ENCODE measurements at regions not wholly inside any gene's neighbourhood (a gene's known extent, or its start where the extent isn't known, plus 50 kb on each side); places are given as distances from the start of the nearest gene placed in this dataset.

DNA sequence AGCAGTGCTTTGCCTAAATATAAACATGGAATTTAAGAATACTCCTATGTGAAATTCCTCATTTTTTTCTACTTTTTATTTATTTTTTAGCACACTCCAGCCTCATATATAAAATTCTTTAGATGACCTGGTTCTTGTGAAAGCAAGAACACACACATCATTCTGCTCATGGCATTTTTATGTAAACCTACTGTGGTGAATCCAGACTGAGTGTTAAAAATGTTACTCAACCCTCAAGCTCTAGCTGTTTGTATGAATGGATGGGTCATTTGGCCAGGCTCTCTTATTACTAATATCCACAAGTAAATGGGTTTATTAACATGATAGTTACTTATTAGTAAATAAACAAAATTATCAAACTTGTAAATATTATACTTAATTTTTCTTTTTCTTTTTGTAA, 551.7 kb upstream of the LRRN3 start:
- POLR2A ChIA-PET, result no interaction called here
- CTCF ChIA-PET, result no interaction called here
- no peak overlapping the region for H3K27ac ChIP-seq (ENCODE audit: extremely low read depth, low read depth, low read length)
- no peaks in the 10 kb centered on the region for H3K9me3 ChIP-seq (ENCODE audit: control insufficient read depth, insufficient read depth, low read depth, low read length)
- H3K4me3 ChIP-seq (ENCODE audit: low read depth, low read length), result no peak overlapping the region
- TF ChIP-seq, protein P1, sequence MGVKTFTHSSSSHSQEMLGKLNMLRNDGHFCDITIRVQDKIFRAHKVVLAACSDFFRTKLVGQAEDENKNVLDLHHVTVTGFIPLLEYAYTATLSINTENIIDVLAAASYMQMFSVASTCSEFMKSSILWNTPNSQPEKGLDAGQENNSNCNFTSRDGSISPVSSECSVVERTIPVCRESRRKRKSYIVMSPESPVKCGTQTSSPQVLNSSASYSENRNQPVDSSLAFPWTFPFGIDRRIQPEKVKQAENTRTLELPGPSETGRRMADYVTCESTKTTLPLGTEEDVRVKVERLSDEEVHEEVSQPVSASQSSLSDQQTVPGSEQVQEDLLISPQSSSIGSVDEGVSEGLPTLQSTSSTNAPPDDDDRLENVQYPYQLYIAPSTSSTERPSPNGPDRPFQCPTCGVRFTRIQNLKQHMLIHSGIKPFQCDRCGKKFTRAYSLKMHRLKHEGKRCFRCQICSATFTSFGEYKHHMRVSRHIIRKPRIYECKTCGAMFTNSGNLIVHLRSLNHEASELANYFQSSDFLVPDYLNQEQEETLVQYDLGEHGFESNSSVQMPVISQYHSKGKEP (tag by site-specific recombination; IDR thresholded peaks at IDR 0.05), result no peak
- no peak for TF ChIP-seq MEIS1 (CRISPR knock-in tag; IDR thresholded peaks at IDR 0.05; ENCODE audit: borderline replicate concordance)
- no peak for TF ChIP-seq ZNF571 (tag by site-specific recombination; IDR thresholded peaks at IDR 0.05)
- TF ChIP-seq ZNF561 (tag by site-specific recombination; IDR thresholded peaks at IDR 0.05; ENCODE audit: borderline replicate concordance), result no peak
- no peak for TF ChIP-seq SETDB1 (IDR thresholded peaks at IDR 0.05; ENCODE audit: insufficient read length, low read length)
- TF ChIP-seq, protein P2, sequence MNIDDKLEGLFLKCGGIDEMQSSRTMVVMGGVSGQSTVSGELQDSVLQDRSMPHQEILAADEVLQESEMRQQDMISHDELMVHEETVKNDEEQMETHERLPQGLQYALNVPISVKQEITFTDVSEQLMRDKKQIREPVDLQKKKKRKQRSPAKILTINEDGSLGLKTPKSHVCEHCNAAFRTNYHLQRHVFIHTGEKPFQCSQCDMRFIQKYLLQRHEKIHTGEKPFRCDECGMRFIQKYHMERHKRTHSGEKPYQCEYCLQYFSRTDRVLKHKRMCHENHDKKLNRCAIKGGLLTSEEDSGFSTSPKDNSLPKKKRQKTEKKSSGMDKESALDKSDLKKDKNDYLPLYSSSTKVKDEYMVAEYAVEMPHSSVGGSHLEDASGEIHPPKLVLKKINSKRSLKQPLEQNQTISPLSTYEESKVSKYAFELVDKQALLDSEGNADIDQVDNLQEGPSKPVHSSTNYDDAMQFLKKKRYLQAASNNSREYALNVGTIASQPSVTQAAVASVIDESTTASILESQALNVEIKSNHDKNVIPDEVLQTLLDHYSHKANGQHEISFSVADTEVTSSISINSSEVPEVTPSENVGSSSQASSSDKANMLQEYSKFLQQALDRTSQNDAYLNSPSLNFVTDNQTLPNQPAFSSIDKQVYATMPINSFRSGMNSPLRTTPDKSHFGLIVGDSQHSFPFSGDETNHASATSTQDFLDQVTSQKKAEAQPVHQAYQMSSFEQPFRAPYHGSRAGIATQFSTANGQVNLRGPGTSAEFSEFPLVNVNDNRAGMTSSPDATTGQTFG (tag by site-specific recombination; IDR thresholded peaks at IDR 0.05; ENCODE audit: borderline replicate concordance), result no peak
- no peak for TF ChIP-seq ZNF626 (tag by site-specific recombination; IDR thresholded peaks at IDR 0.05)
- no peak for TF ChIP-seq ZNF837 (tag by site-specific recombination; IDR thresholded peaks at IDR 0.05)
- no peak for TF ChIP-seq KLF10 (tag by site-specific recombination; IDR thresholded peaks at IDR 0.05)
- TF ChIP-seq ZNF521 (tag by site-specific recombination; IDR thresholded peaks at IDR 0.05), result no peak
- no peak for TF ChIP-seq EGR2 (tag by site-specific recombination; IDR thresholded peaks at IDR 0.05; ENCODE audit: low read depth)
- no peak for TF ChIP-seq ZBTB8A (tag by site-specific recombination; IDR thresholded peaks at IDR 0.05)
- no peak for TF ChIP-seq ZNF654 (tag by site-specific recombination; IDR thresholded peaks at IDR 0.05; ENCODE audit: low read depth)
- TF ChIP-seq, protein P3, sequence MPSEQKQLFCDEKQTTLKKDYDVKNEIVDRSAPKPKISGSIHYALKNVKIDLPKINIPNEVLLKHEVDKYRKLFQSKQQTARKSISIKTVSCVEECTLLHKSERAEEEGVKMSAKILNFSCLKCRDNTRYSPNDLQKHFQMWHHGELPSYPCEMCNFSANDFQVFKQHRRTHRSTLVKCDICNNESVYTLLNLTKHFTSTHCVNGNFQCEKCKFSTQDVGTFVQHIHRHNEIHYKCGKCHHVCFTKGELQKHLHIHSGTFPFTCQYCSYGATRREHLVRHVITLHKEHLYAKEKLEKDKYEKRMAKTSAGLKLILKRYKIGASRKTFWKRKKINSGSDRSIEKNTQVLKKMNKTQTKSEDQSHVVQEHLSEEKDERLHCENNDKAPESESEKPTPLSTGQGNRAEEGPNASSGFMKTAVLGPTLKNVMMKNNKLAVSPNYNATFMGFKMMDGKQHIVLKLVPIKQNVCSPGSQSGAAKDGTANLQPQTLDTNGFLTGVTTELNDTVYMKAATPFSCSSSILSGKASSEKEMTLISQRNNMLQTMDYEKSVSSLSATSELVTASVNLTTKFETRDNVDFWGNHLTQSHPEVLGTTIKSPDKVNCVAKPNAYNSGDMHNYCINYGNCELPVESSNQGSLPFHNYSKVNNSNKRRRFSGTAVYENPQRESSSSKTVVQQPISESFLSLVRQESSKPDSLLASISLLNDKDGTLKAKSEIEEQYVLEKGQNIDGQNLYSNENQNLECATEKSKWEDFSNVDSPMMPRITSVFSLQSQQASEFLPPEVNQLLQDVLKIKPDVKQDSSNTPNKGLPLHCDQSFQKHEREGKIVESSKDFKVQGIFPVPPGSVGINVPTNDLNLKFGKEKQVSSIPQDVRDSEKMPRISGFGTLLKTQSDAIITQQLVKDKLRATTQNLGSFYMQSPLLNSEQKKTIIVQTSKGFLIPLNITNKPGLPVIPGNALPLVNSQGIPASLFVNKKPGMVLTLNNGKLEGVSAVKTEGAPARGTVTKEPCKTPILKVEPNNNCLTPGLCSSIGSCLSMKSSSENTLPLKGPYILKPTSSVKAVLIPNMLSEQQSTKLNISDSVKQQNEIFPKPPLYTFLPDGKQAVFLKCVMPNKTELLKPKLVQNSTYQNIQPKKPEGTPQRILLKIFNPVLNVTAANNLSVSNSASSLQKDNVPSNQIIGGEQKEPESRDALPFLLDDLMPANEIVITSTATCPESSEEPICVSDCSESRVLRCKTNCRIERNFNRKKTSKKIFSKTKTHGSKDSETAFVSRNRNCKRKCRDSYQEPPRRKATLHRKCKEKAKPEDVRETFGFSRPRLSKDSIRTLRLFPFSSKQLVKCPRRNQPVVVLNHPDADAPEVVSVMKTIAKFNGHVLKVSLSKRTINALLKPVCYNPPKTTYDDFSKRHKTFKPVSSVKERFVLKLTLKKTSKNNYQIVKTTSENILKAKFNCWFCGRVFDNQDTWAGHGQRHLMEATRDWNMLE (tag by site-specific recombination; conservative IDR thresholded peaks at IDR 0.05; ENCODE audit: low read depth), result no peak
- no peak for TF ChIP-seq ZNF548 (tag by site-specific recombination; IDR thresholded peaks at IDR 0.05)
- TF ChIP-seq, protein P4, sequence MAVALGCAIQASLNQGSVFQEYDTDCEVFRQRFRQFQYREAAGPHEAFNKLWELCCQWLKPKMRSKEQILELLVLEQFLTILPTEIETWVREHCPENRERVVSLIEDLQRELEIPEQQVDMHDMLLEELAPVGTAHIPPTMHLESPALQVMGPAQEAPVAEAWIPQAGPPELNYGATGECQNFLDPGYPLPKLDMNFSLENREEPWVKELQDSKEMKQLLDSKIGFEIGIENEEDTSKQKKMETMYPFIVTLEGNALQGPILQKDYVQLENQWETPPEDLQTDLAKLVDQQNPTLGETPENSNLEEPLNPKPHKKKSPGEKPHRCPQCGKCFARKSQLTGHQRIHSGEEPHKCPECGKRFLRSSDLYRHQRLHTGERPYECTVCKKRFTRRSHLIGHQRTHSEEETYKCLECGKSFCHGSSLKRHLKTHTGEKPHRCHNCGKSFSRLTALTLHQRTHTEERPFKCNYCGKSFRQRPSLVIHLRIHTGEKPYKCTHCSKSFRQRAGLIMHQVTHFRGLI (tag by site-specific recombination; IDR thresholded peaks at IDR 0.05), result no peak
- TF ChIP-seq ZNF530 (tag by site-specific recombination; IDR thresholded peaks at IDR 0.05; ENCODE audit: low read depth), result no peak
- TF ChIP-seq ZNF660 (tag by site-specific recombination; IDR thresholded peaks at IDR 0.05), result no peak
- TF ChIP-seq ZNF335 (tag by site-specific recombination; conservative IDR thresholded peaks at IDR 0.05), result no peak
- no peak for TF ChIP-seq ZNF324 (tag by site-specific recombination; IDR thresholded peaks at IDR 0.05)
- H3K36me3 ChIP-seq (ENCODE audit: control insufficient read depth in 2 of 2, insufficient read depth in 1 of 2, low read length in 2 of 2), result no peaks in the 10 kb centered on the region
- H3K4me1 ChIP-seq (ENCODE audit: control insufficient read depth, insufficient read depth, low read length), result no peaks in the 10 kb centered on the region; the same call in 1 of the 2 replicates
